Upper lobe of left lung (tissue), 6 donors: ENCODE measurements at regions not wholly inside any gene's neighbourhood (a gene's known extent, or its start where the extent isn't known, plus 50 kb on each side); places are given as distances from the start of the nearest gene placed in this dataset.

Experiments used
- ATAC-seq, 2 donors: fragments of 200-7000 bp; cut with Tn5 transposase; one replicate each; pipeline ENCODE4 v1.9.1; 2022; ENCODE audit warnings: mild to moderate bottlenecking in 2 of 2, moderate library complexity in 2 of 2; ENCODE audit not compliant: low FRiP score in 2 of 2
- DNase-seq, 2 donors: peaks; one replicate each; pipeline ENCODE4 v3.0.0-alpha.2; 2019 to 2020
- H3K27ac ChIP-seq, 4 donors: fragments of 200-600 bp; sonication (generic); one replicate each; pipeline ENCODE4 v1.5.1; 2016 to 2019
- H3K27me3 ChIP-seq, 4 donors: fragments of 200-600 bp; sonication (generic); one replicate each; pipeline ENCODE4 v1.5.1; 2017 to 2019
- H3K36me3 ChIP-seq, 4 donors: fragments of 200-600 bp; sonication (generic); one replicate each; pipeline ENCODE4 v1.5.1; 2016 to 2019
- H3K4me1 ChIP-seq, 4 donors: fragments of 200-600 bp; sonication (generic); one replicate each; pipeline ENCODE4 v1.5.1; 2018 to 2019
- H3K4me3 ChIP-seq, 4 donors: fragments of 200-600 bp; sonication (generic); one replicate each; pipeline ENCODE4 v1.5.1; 2017 to 2019; ENCODE audit warnings: mild to moderate bottlenecking in 2 of 4, moderate library complexity in 1 of 4
- H3K9me3 ChIP-seq, 4 donors: fragments of 200-600 bp; sonication (generic); one replicate each; pipeline ENCODE4 v1.5.1; 2018 to 2019
- EP300 ChIP-seq, 4 donors: sonication (generic); formaldehyde crosslinking; IDR thresholded peaks; one replicate each; pipeline ENCODE4 v1.5.1; 2017; ENCODE audit warnings: antibody characterized with exemption in 4 of 4, control low read depth in 2 of 4
- POLR2A ChIP-seq, 4 donors: fragments of 450-650 bp; IDR thresholded peaks; one replicate each; pipeline ENCODE4 v1.5.1; 2016 to 2017; ENCODE audit warnings: antibody characterized with exemption in 4 of 4, mild to moderate bottlenecking in 2 of 4
- POLR2AphosphoS5 ChIP-seq, 2 donors: sonication (generic); formaldehyde crosslinking; IDR thresholded peaks; one replicate each; pipeline ENCODE4 v1.5.1; 2017; ENCODE audit warnings: antibody characterized with exemption in 2 of 2
- WGBS, 2 donors: methylation state at CpG; one replicate each; pipeline ENCODE4 v1.1.5; 2017 to 2018; 5-methylcytosine and 5-hydroxymethylcytosine counted together
- TF ChIP-seq, protein P1 (sequence below), 6 experiments: fragments of 450-650 bp in 4 of 6; fragments of 200-600 bp in 2 of 6; sonication (generic) in 2 of 6; IDR thresholded peaks; one replicate each; pipeline ENCODE4 v1.5.1; 2016 to 2019; ENCODE audit warnings: antibody characterized with exemption in 6 of 6
- donor health status: DM: no; HTN: no; CAD: no; lungs with moderate emphysema.
- donor health status: DM: no; HTN: yes; CAD: no; lungs with severe emphysema.

DNA sequence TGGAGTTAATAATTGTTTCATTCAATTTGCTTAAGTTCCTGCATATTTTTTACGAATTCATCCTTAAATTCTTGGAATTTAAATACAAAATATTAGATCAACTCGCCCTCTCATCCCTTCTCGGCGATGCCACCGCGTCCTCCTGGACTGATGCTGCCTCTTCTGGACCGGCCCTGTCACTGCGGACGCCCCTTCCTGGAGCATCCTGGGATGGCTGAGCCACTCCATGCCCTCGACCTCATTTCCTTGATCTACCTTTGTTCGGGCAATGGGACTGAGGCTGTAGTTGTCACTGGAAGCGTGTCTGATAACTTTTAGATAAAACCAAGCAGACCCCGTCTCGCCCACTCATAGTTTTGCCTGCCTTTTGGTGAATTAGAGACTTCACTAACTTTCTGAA lies 283.7 kb downstream of the TEX29 start:
- Histone ChIP-seq H3K4me3 (no peak overlapping the region), H3K9me3 (no peaks in the 10 kb centered on the region), H3K27me3 (no peaks in the 10 kb centered on the region), H3K27ac (no peak overlapping the region), H3K36me3 (no peaks in the 10 kb centered on the region), H3K4me1 (no peaks in the 10 kb centered on the region)
- no peak for ATAC-seq
- DNase-seq = no peak
- TF ChIP-seq POLR2AphosphoS5 (IDR thresholded peaks at IDR 0.05) (no peak), POLR2A (IDR thresholded peaks at IDR 0.05) (no peak), EP300 (IDR thresholded peaks at IDR 0.05) (no peak)
- TF ChIP-seq, protein P1, sequence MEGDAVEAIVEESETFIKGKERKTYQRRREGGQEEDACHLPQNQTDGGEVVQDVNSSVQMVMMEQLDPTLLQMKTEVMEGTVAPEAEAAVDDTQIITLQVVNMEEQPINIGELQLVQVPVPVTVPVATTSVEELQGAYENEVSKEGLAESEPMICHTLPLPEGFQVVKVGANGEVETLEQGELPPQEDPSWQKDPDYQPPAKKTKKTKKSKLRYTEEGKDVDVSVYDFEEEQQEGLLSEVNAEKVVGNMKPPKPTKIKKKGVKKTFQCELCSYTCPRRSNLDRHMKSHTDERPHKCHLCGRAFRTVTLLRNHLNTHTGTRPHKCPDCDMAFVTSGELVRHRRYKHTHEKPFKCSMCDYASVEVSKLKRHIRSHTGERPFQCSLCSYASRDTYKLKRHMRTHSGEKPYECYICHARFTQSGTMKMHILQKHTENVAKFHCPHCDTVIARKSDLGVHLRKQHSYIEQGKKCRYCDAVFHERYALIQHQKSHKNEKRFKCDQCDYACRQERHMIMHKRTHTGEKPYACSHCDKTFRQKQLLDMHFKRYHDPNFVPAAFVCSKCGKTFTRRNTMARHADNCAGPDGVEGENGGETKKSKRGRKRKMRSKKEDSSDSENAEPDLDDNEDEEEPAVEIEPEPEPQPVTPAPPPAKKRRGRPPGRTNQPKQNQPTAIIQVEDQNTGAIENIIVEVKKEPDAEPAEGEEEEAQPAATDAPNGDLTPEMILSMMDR (IDR thresholded peaks at IDR 0.05) = no peak
- 81 to 84% methylated on average over 14 of the region's 14 CpGs for WGBS, 2 donors

DNA sequence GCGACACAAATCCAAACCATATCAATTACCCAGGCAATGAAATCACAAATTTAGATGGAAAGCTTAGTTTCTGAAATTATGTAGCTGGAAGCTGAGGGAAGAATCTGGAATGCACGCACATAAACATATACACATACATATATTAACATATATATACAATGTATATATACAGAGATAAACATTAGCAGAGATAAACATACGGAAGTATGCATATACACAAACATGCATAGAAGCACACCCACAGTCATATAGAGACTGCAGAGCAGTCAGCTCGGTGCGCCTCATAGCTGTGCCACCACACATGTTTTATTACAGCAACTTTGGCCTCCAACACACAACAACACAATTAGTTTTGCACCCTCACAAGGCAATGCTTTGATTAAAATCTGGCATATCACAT lies 288.1 kb downstream of the TEX29 start:
- TF ChIP-seq EP300 (IDR thresholded peaks at IDR 0.05) (no peak), POLR2A (IDR thresholded peaks at IDR 0.05) (no peak), POLR2AphosphoS5 (IDR thresholded peaks at IDR 0.05) (no peak)
- TF ChIP-seq, protein P1 (IDR thresholded peaks at IDR 0.05) = no peak
- H3K27ac ChIP-seq = no peak overlapping the region
- H3K4me1 ChIP-seq = no peaks in the 10 kb centered on the region
- no peak overlapping the region for H3K4me3 ChIP-seq
- ATAC-seq (no peak), DNase-seq (no peak)
- 86 to 88% methylated on average over 5 of the region's 5 CpGs for WGBS, 2 donors
- no peaks in the 10 kb centered on the region for H3K9me3 ChIP-seq
- no peaks in the 10 kb centered on the region for H3K36me3 ChIP-seq
- H3K27me3 ChIP-seq = no peaks in the 10 kb centered on the region

DNA sequence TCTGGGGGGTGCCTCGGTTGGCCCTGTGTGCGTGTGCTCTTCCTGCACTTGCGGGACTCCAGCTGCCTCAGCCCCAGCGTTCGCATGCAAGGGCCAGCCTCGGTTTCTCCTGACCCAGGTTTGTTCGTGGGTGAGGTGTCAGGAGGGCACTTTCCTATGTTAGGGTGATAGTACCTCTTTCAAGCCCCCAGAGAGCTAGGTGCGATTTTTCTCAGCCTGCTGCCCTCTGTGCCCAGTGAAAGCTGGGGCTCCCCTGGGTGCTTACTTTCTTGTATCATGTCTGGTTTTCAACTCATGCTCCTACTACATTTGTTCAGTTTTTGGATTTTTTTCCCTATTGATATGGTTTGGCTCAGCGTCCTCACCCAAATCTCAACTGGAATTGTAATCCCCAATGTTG lies 289.2 kb downstream of the TEX29 start:
- TF ChIP-seq POLR2AphosphoS5 (IDR thresholded peaks at IDR 0.05) (no peak), POLR2A (IDR thresholded peaks at IDR 0.05) (no peak), EP300 (IDR thresholded peaks at IDR 0.05) (no peak)
- TF ChIP-seq, protein P1 (IDR thresholded peaks at IDR 0.05) = no peak
- DNase-seq = no peak

DNA sequence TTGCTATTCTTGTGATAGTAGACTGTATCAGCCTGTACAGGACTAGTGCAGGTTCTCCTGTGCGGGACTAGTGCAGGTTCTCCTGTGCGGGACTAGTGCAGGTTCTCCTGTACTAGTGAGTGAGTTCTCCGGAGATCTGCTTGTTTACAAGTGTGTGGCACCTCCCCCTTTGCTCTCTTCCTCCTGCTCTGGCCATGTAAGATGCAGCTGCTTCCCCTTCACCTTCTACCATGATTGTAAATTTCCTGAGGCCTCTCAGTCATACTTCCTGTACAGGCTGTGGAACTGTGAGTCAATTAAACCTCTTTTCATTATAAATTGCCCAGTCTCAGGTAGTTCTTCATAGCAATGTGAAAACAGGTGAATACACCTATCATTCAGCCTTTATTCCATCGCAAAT lies 289.6 kb downstream of the TEX29 start:
- H3K27ac ChIP-seq = no peak overlapping the region
- H3K4me1 ChIP-seq = no peaks in the 10 kb centered on the region
- no peaks in the 10 kb centered on the region for H3K36me3 ChIP-seq
- H3K27me3 ChIP-seq = no peaks in the 10 kb centered on the region
- no peaks in the 10 kb centered on the region for H3K9me3 ChIP-seq
- no peak for TF ChIP-seq POLR2A (IDR thresholded peaks at IDR 0.05)
- DNase-seq = no peak
- ATAC-seq = no peak
- no peak overlapping the region for H3K4me3 ChIP-seq
- WGBS, 2 donors = 55 to 61% methylated on average over 4 of the region's 4 CpGs

More for the DNA sequence above, 289.2 kb downstream of the TEX29 start:
- H3K4me3 ChIP-seq = no peak overlapping the region
- no peak for ATAC-seq
- no peak overlapping the region for H3K27ac ChIP-seq
- H3K4me1 ChIP-seq = no peaks in the 10 kb centered on the region
- WGBS, 2 donors = 87% methylated on average over 9 of the region's 9 CpGs
- H3K9me3 ChIP-seq = no peaks in the 10 kb centered on the region
- H3K27me3 ChIP-seq = no peaks in the 10 kb centered on the region
- H3K36me3 ChIP-seq = no peaks in the 10 kb centered on the region

DNA sequence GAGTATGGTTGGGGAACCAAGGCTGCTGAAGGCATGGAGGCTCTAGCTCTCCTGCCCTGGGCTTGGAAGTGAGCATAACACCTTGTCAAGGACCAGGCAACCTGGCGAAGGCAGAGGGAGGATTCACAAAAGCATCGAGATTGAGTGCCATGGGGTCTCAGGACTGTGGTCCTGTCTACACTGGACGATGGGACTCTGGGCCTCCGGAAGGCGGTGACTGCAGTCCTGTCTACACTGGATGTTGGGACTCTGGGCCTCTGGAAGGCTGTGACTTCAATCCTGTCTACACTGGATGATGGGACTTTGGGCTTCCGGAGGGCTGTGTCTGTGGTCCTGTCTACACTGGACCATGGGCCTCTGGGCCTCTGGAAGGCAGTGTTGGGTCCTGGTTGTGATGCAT lies 290.4 kb downstream of the TEX29 start:
- H3K9me3 ChIP-seq = no peaks in the 10 kb centered on the region
- H3K4me1 ChIP-seq = no peaks in the 10 kb centered on the region
- no peak overlapping the region for H3K27ac ChIP-seq
- WGBS, 2 donors = 43 to 65% methylated on average over 2 to 6 of the region's 6 CpGs
- H3K36me3 ChIP-seq = no peaks in the 10 kb centered on the region
- H3K27me3 ChIP-seq = no peaks in the 10 kb centered on the region
- peak in 1 of 2 donors; percentile 48 for ATAC-seq
- H3K4me3 ChIP-seq = no peak overlapping the region
- DNase-seq = no peak
- TF ChIP-seq POLR2AphosphoS5 (IDR thresholded peaks at IDR 0.05) (no peak), EP300 (IDR thresholded peaks at IDR 0.05) (no peak), POLR2A (IDR thresholded peaks at IDR 0.05) (no peak)
- TF ChIP-seq, protein P1 (IDR thresholded peaks at IDR 0.05) = no peak
